Stimulated activated naive CD4-positive, alpha-beta T cell treated with Interleukin-2 at 50 U/mL for 16 hours (primary cell): ENCODE measurements at regions not wholly inside any gene's neighbourhood (a gene's known extent, or its start where the extent isn't known, plus 50 kb on each side); places are given as distances from the start of the nearest gene placed in this dataset.

Experiments used
- DNase-seq: peaks from one replicate; lab custom pipeline; 2025; lab: John Stamatoyannopoulos, UW

- no peak for DNase-seq
These were observed 210.5 kb upstream of the RPS6KA3 start for GRCh38 chrX:20477219-20477618.

- no peak for DNase-seq
These were observed 206.0 kb upstream of the RPS6KA3 start for GRCh38 chrX:20472620-20473258.

GRCh38 chrX:20472148-20472547, 205.4 kb upstream of the RPS6KA3 start:
- DNase-seq, result no peak

- no peak for DNase-seq
These were observed 204.8 kb upstream of the RPS6KA3 start for GRCh38 chrX:20471483-20471882.

- no peak for DNase-seq
These were observed 196.8 kb upstream of the RPS6KA3 start for GRCh38 chrX:20463296-20464075.

GRCh38 chrX:20461576-20461975, 194.9 kb upstream of the RPS6KA3 start:
- DNase-seq, result no peak

- no peak for DNase-seq
These were observed 194.3 kb upstream of the RPS6KA3 start for GRCh38 chrX:20461002-20461401.

- DNase-seq, result no peak
These were observed 193.0 kb upstream of the RPS6KA3 start for GRCh38 chrX:20459410-20460350.

- no peak for DNase-seq
These were observed 190.3 kb upstream of the RPS6KA3 start for GRCh38 chrX:20456971-20457370.

GRCh38 chrX:20455001-20455400, 188.3 kb upstream of the RPS6KA3 start:
- DNase-seq, result no peak

GRCh38 chrX:20454117-20454516, 187.4 kb upstream of the RPS6KA3 start:
- no peak for DNase-seq

GRCh38 chrX:20452487-20452886, 185.8 kb upstream of the RPS6KA3 start:
- DNase-seq, result no peak

GRCh38 chrX:20451929-20452328, 185.2 kb upstream of the RPS6KA3 start:
- no peak for DNase-seq

GRCh38 chrX:20445109-20445508, 178.4 kb upstream of the RPS6KA3 start:
- no peak for DNase-seq

GRCh38 chrX:20442597-20442996, 175.9 kb upstream of the RPS6KA3 start:
- peak; percentile 75 for DNase-seq

- no peak for DNase-seq
These were observed 174.4 kb upstream of the RPS6KA3 start for GRCh38 chrX:20441123-20441522.

- no peak for DNase-seq
These were observed 172.3 kb upstream of the RPS6KA3 start for GRCh38 chrX:20438871-20439526.

- no peak for DNase-seq
These were observed 171.0 kb upstream of the RPS6KA3 start for GRCh38 chrX:20437683-20438082.

- no peak for DNase-seq
These were observed 169.2 kb upstream of the RPS6KA3 start for GRCh38 chrX:20435913-20436312.

GRCh38 chrX:20434986-20435385, 168.3 kb upstream of the RPS6KA3 start:
- no peak for DNase-seq

- no peak for DNase-seq
These were observed 166.7 kb upstream of the RPS6KA3 start for GRCh38 chrX:20433388-20433775.

GRCh38 chrX:20432746-20433387, 166.2 kb upstream of the RPS6KA3 start:
- no peak for DNase-seq
